ENCODE measurements at regions not wholly inside any gene's neighbourhood (a gene's known extent, or its start where the extent isn't known, plus 50 kb on each side); places are given as distances from the start of the nearest gene placed in this dataset.

- H3K4me3 ChIP-seq (ENCODE audit: low read depth, low read length) = no peak overlapping the region
- TF ChIP-seq CTCF (IDR thresholded peaks at IDR 0.05; ENCODE audit: low read depth, low read length) = no peak
- no peak for DNase-seq (ENCODE audit: low read depth, low spot score)
- in situ Hi-C loops (cut with HindIII; ENCODE audit: low sequenced_read_pairs) = no loop called here
These were observed 210.1 kb upstream of the STK17B start for GRCh38 chr2:196381464-196381863.

GRCh38 chr2:196383799-196384198, 212.4 kb upstream of the STK17B start:
- in situ Hi-C loops (cut with HindIII; ENCODE audit: low sequenced_read_pairs) = no loop called here
- TF ChIP-seq CTCF (IDR thresholded peaks at IDR 0.05; ENCODE audit: low read depth, low read length) = no peak
- no peak overlapping the region for H3K4me3 ChIP-seq (ENCODE audit: low read depth, low read length)
- DNase-seq (ENCODE audit: low read depth, low spot score) = no peak

GRCh38 chr2:196384729-196385128, 213.4 kb upstream of the STK17B start:
- H3K4me3 ChIP-seq (ENCODE audit: low read depth, low read length) = no peak overlapping the region
- no peak for DNase-seq (ENCODE audit: low read depth, low spot score)
- in situ Hi-C loops (cut with HindIII; ENCODE audit: low sequenced_read_pairs) = no loop called here
- TF ChIP-seq CTCF (IDR thresholded peaks at IDR 0.05; ENCODE audit: low read depth, low read length) = no peak

- no peak for TF ChIP-seq CTCF (IDR thresholded peaks at IDR 0.05; ENCODE audit: low read depth, low read length)
- in situ Hi-C loops (cut with HindIII; ENCODE audit: low sequenced_read_pairs) = no loop called here
- no peak overlapping the region for H3K4me3 ChIP-seq (ENCODE audit: low read depth, low read length)
- no peak for DNase-seq (ENCODE audit: low read depth, low spot score)
These were observed 218.3 kb upstream of the STK17B start for GRCh38 chr2:196389670-196390069.

- DNase-seq (ENCODE audit: low read depth, low spot score) = no peak
- in situ Hi-C loops (cut with HindIII; ENCODE audit: low sequenced_read_pairs) = no loop called here
- H3K4me3 ChIP-seq (ENCODE audit: low read depth, low read length) = no peak overlapping the region
- no peak for TF ChIP-seq CTCF (IDR thresholded peaks at IDR 0.05; ENCODE audit: low read depth, low read length)
These were observed 219.1 kb upstream of the STK17B start for GRCh38 chr2:196390243-196391148.

- no peak overlapping the region for H3K4me3 ChIP-seq (ENCODE audit: low read depth, low read length)
- in situ Hi-C loops (cut with HindIII; ENCODE audit: low sequenced_read_pairs) = no loop called here
- no peak for TF ChIP-seq CTCF (IDR thresholded peaks at IDR 0.05; ENCODE audit: low read depth, low read length)
- DNase-seq (ENCODE audit: low read depth, low spot score) = no peak
These were observed 219.7 kb upstream of the STK17B start for GRCh38 chr2:196391149-196391479.
